ENCODE measurements at regions not wholly inside any gene's neighbourhood (a gene's known extent, or its start where the extent isn't known, plus 50 kb on each side); places are given as distances from the start of the nearest gene placed in this dataset.
"Not testable (repeated sequence)": the region's sequence is repeated elsewhere in the genome, so short reads cannot be mapped to it uniquely, and the experiment has no call there.

GRCh38 chrX:74181976-74182375 is 122.0 kb upstream of the ZCCHC13 start:
- not testable (repeated sequence) for DNase-seq (ENCODE audit: low read depth in 1 of 2, low spot score in 1 of 2)

GRCh38 chrX:74180716-74181115 is 123.3 kb upstream of the ZCCHC13 start:
- no peak for DNase-seq (ENCODE audit: low read depth in 1 of 2, low spot score in 1 of 2)

- DNase-seq (ENCODE audit: low read depth in 1 of 2, low spot score in 1 of 2) = no peak
Measured at GRCh38 chrX:74179990-74180389, 124.0 kb upstream of the ZCCHC13 start.

GRCh38 chrX:74179499-74179898 is 124.5 kb upstream of the ZCCHC13 start:
- DNase-seq (ENCODE audit: low read depth in 1 of 2, low spot score in 1 of 2) = no peak

- DNase-seq (ENCODE audit: low read depth in 1 of 2, low spot score in 1 of 2) = no peak
Measured at GRCh38 chrX:74179071-74179470, 124.9 kb upstream of the ZCCHC13 start.

DNA sequence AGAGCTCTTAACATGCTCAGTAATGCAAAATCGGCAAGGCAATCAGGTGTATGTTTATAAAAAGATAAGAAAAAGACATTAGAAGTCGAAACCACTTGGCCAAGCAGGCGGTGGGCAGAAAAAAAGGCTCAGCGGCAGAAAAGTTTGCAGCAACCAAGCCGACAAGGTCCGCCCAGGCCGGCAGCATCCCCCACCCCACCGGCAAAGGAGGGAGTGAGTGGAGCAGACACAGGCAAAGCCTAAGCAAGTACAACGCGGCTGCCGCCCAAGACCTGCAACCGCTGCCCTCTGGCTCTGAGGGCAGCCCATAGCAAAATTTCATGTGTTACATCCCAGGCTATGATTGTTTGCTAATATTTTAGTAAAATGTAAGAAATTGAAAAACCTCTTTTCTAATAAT is 125.4 kb upstream of the ZCCHC13 start:
- no peak for DNase-seq (ENCODE audit: low read depth in 1 of 2, low spot score in 1 of 2)

DNA sequence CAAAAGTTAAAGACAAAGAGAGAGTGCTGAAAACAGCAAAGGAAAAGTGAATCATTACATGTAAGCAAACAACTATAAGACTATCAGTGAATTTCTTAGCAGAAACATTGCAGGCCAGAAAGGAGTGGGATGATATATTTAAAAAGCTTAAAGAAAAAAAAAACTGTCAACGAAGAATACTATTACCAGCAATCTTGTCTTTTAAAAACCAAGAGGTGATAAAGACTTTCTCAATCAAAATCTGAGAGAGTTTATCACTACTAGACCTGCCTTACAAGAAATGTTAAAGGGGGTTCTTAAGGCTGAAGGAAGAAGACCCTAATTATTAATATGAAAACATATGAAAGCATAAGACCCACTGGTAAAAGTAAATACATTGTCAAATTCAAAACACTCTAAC is 132.5 kb upstream of the ZCCHC13 start:
- DNase-seq (ENCODE audit: low read depth in 1 of 2, low spot score in 1 of 2) = no peak

- no peak for DNase-seq (ENCODE audit: low read depth in 1 of 2, low spot score in 1 of 2)
Measured at GRCh38 chrX:74162199-74162598, 141.8 kb upstream of the ZCCHC13 start.

- no peak for DNase-seq (ENCODE audit: low read depth in 1 of 2, low spot score in 1 of 2)
Measured at GRCh38 chrX:74160816-74161215, 143.2 kb upstream of the ZCCHC13 start.

GRCh38 chrX:74160358-74160757 is 143.6 kb upstream of the ZCCHC13 start:
- no peak for DNase-seq (ENCODE audit: low read depth in 1 of 2, low spot score in 1 of 2)

DNA sequence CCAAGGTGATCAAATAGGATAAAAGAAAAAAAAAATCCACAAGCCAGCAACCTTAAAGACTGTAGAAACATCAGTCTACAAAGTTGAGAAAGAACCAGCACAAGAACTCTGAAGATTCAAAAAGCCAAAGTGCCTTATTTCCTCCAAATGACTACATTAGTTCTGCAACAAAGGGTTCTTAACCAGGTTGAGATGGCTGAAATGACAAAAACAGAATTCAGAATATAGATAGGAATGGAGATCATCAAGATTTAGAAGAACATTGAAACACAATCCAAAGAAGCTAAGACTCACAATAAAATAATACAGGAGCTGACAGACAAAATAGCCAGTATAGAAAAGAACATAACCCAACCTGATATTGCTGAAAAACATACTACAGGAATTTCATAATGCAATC is 156.5 kb upstream of the ZCCHC13 start:
- DNase-seq (ENCODE audit: low read depth in 1 of 2, low spot score in 1 of 2) = no peak

GRCh38 chrX:74138943-74139342 is 165.0 kb upstream of the ZCCHC13 start:
- DNase-seq (ENCODE audit: low read depth in 1 of 2, low spot score in 1 of 2) = no peak

GRCh38 chrX:74133156-74133796 is 170.7 kb upstream of the ZCCHC13 start:
- no peak for DNase-seq (ENCODE audit: low read depth in 1 of 2, low spot score in 1 of 2)

DNA sequence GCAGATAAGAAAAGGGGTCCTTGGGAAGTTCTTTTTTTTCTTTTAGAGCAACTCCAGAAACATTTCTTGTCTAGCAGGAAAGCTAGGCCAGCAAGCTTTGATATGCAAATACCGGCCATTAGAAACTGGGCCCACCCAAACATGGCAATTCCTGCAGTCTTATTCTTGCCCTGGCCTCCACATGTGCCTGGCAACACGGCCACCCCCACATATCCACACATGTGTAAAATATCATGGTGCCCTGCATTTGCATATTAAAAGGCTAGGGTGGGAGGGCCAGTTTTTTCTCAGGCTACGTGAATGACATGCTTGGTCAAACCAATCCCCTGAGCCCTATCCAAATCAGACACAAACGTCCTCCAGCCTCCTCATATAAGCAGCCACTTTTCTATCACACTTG is 171.7 kb upstream of the ZCCHC13 start:
- DNase-seq (ENCODE audit: low read depth in 1 of 2, low spot score in 1 of 2) = no peak

DNA sequence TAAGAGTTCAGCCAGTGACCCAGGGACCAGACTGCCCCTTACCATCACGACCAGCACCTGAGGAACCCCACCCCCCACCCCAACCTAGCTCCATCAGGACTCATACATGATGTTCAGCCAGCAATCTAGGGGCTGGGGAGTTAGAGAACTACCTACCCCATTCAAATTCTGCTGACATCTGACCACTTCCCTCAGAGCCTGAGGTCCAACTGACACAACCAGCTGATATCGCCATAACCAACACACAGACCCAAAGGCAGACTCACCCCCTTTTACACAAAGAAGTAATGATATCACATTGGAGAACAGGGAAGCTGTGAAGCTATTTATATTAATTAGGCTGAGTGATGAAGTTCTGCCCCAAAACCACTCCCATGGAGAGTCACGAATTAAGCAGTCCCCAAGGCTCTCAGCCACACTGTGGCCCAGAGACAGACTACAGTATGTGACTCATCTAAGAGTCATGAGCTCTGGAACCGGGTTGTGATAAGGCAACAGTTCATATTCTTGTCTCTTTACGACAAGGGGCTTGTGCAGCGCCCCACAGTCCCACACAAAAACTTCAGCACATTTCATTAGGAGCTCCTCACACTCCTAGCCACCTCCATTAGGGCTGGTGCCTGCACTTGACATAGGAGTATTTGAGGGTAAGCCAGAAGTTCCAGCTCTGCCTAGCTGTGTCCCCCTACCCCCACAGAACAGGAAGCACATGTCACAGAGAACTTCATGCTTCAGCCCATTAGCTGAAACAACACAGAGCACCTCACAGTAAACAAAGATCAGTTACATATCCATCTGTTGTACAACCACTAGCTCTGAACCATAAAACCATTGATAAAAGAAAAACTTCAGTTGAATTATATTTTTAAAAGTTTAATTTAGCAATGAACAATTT is 184.7 kb upstream of the ZCCHC13 start:
- no peak for DNase-seq (ENCODE audit: low read depth in 1 of 2, low spot score in 1 of 2)

DNA sequence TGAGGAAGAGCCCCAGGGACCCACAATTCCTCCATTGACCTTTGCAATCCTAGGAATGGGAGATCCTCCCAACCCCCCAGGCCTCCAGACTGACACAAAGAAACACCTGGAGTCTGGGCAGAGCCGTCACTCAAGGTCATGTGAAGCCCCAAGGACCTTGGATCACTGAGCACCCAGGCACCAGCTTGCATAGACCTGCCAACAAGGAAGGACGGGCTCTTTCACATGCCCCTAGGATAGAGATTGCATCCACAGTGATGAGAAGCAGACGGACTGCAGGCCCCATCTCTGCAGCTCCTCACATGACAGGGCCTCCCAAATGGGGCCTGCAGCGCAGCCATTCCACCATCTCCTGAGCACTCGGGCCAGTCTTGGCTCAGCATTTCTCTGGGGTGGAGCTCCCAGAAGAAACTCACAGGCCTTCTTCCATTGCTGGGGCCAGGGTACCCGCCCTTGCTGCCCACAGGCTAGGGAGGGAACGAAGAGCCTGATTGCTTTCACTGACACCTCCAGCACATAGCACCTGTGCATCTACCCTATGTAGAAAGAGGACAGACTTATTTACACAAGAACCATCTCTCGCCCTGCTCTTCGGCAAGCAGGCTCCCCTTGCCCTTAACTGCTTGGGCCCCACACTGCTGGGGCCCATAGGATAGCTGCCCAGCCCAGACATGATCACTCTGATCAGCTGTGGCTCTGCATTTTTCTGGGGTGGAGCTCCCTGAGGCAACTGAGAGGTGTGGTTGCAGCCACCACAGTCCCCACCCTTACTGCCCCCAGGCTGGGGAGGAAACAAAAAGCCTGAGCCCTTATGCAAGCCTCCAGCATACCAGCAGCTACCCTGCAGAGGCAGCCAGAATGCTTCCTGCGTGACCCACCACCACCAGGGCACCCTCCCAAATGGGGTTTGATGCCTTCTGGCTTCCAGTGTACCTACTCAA is 185.7 kb upstream of the ZCCHC13 start:
- DNase-seq (ENCODE audit: low read depth in 1 of 2, low spot score in 1 of 2) = no peak

DNA sequence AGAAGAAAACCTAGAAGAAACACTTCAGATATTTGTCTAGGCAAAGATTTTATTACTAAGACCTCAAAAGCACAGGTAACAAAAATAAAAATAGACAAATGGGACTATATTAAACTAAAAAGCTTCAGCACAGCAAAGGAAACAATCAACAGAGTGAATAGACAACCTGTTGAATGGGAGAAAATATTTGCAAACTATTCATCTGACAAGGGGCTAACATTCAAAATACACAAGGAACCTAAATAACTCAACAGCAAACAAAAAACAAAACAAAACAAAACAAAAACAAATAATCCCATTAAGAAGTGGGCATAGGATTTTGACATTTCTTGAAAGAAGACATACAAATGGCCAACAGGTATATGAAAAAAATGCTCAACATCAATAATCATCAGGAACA is 192.7 kb upstream of the ZCCHC13 start:
- DNase-seq (ENCODE audit: low read depth in 1 of 2, low spot score in 1 of 2) = no peak

GRCh38 chrX:74107666-74108065 is 196.3 kb upstream of the ZCCHC13 start:
- no peak for DNase-seq (ENCODE audit: low read depth in 1 of 2, low spot score in 1 of 2)

- no peak for DNase-seq (ENCODE audit: low read depth in 1 of 2, low spot score in 1 of 2)
Measured at GRCh38 chrX:74104356-74105015, 199.5 kb upstream of the ZCCHC13 start.

GRCh38 chrX:74098407-74098806 is 205.6 kb upstream of the ZCCHC13 start:
- DNase-seq (ENCODE audit: low read depth in 1 of 2, low spot score in 1 of 2) = not testable (repeated sequence)

GRCh38 chrX:74090049-74090448 is 213.9 kb upstream of the ZCCHC13 start:
- DNase-seq (ENCODE audit: low read depth in 1 of 2, low spot score in 1 of 2) = no peak

Data from activated CD4-positive, alpha-beta T cell treated with anti-CD3 and anti-CD28 coated beads, Interleukin-2, amount 50 U/mL, for 24 hours (primary cell).